ENCODE measurements at regions not wholly inside any gene's neighbourhood (a gene's known extent, or its start where the extent isn't known, plus 50 kb on each side); places are given as distances from the start of the nearest gene placed in this dataset.

DNA sequence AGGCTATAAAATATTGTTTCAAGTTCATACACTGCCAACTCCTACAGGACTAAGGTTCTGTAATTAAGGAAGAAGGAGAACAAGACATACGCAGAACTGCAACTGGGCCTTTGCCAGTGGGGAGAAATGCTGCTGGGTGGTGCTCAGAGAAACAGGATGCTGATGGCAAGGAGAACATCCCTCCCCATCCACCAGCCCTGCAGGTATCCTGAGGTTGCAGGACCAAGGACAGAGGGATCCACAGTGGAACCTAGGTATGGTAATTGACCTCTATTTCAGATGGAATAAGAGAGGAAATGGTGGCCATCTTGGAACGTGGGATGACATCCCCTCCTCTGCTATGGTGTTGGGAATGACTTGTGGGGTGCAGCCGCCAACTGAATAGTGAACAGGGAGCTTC, 206.3 kb upstream of the S1PR3 start:
- Histone ChIP-seq H3K4me3 (ENCODE audit: insufficient read depth, low read length, poor library complexity, severe bottlenecking) (no peak overlapping the region), H3K9ac (ENCODE audit: low read length) (no peak overlapping the region), H4K20me1 (ENCODE audit: low read depth, low read length) (no peaks in the 10 kb centered on the region), H3K36me3 (ENCODE audit: low read length) (no peaks in the 10 kb centered on the region), H3K9me2 (replicated peaks; ENCODE audit: insufficient read depth, low read length) (no peaks in the 10 kb centered on the region), H3K4me2 (ENCODE audit: low read depth, low read length, poor library complexity, severe bottlenecking) (no peak overlapping the region), H3K9me3 (ENCODE audit: insufficient read depth, low read length) (no peaks in the 10 kb centered on the region), H3K27me3 (ENCODE audit: low read length) (no peaks in the 10 kb centered on the region), H3K27ac (ENCODE audit: low read depth, low read length) (no peak overlapping the region), H3K79me2 (ENCODE audit: insufficient read depth, low read length) (no peaks in the 10 kb centered on the region), H3F3A (ENCODE audit: insufficient read depth) (no peaks in the 10 kb centered on the region), H2AFZ (ENCODE audit: low read depth, low read length, severe bottlenecking) (no peak overlapping the region)
- TF ChIP-seq EZH2phosphoT487 (conservative IDR thresholded peaks at IDR 0.05; ENCODE audit: low read length) (no peak), CTCF (IDR thresholded peaks at IDR 0.05; ENCODE audit: insufficient read depth, low read length, poor library complexity, severe bottlenecking) (no peak)

DNA sequence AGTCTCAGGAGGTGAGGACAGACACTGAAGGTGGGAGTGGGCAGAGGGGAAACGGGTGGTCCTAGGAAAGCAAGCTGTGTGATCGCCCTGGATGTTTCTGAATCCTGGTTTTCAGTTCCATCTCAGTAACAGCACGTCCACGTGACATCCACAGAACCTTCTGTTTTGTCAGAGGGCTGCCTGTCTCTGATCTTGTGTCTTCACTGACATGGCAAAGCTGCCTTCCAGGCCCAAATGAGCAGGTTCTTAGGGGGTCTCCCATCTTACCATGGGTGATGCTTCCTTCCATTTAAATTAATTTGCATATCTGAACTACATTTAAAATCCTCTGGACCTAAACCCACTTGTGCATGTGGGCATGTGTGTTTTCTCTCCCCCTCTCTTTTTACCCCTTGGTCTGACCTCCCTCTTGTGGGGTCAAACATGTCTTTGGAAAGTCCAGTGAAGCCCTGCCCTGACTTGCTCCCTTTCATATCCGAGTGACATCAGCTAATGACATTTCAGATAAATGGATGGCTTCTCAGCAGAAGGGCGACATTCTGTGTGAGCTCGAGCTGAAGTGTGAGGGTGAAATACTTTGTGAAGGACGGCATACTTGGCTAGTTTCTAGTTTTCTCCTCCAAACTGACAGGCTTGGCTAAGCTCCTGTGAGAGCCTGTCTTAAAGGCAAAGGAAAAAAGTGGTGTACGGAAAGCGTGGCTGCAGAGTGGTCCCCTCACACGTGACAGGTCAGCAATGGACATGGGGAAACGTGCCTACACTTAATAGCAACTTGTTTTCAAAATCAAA, 204.8 kb upstream of the S1PR3 start:
- Histone ChIP-seq H3K9ac (ENCODE audit: low read length) (no peak overlapping the region), H3K36me3 (ENCODE audit: low read length) (no peaks in the 10 kb centered on the region), H3K9me3 (ENCODE audit: insufficient read depth, low read length) (no peaks in the 10 kb centered on the region), H3F3A (ENCODE audit: insufficient read depth) (no peaks in the 10 kb centered on the region), H3K4me2 (ENCODE audit: low read depth, low read length, poor library complexity, severe bottlenecking) (no peak overlapping the region), H3K27ac (ENCODE audit: low read depth, low read length) (no peak overlapping the region), H4K20me1 (ENCODE audit: low read depth, low read length) (no peaks in the 10 kb centered on the region), H3K27me3 (ENCODE audit: low read length) (no peaks in the 10 kb centered on the region), H3K9me2 (replicated peaks; ENCODE audit: insufficient read depth, low read length) (no peaks in the 10 kb centered on the region), H3K4me3 (ENCODE audit: insufficient read depth, low read length, poor library complexity, severe bottlenecking) (no peak overlapping the region), H2AFZ (ENCODE audit: low read depth, low read length, severe bottlenecking) (no peak overlapping the region), H3K79me2 (ENCODE audit: insufficient read depth, low read length) (no peaks in the 10 kb centered on the region)
- TF ChIP-seq EZH2phosphoT487 (conservative IDR thresholded peaks at IDR 0.05; ENCODE audit: low read length): no peak

GRCh38 chr9:88789785-88790184, 201.5 kb upstream of the S1PR3 start:
- no peak overlapping the region for H3K4me3 ChIP-seq (ENCODE audit: insufficient read depth, low read length, poor library complexity, severe bottlenecking)
- no peaks in the 10 kb centered on the region for H3K79me2 ChIP-seq (ENCODE audit: insufficient read depth, low read length)
- no peak overlapping the region for H3K9ac ChIP-seq (ENCODE audit: low read length)
- H3K27ac ChIP-seq (ENCODE audit: low read depth, low read length): no peak overlapping the region
- H2AFZ ChIP-seq (ENCODE audit: low read depth, low read length, severe bottlenecking): no peak overlapping the region
- H3K9me2 ChIP-seq (replicated peaks; ENCODE audit: insufficient read depth, low read length): no peaks in the 10 kb centered on the region
- no peaks in the 10 kb centered on the region for H3K36me3 ChIP-seq (ENCODE audit: low read length)
- H3K4me2 ChIP-seq (ENCODE audit: low read depth, low read length, poor library complexity, severe bottlenecking): no peak overlapping the region
- no peaks in the 10 kb centered on the region for H3F3A ChIP-seq (ENCODE audit: insufficient read depth)
- no peaks in the 10 kb centered on the region for H4K20me1 ChIP-seq (ENCODE audit: low read depth, low read length)
- H3K27me3 ChIP-seq (ENCODE audit: low read length): no peaks in the 10 kb centered on the region
- no peaks in the 10 kb centered on the region for H3K9me3 ChIP-seq (ENCODE audit: insufficient read depth, low read length)
- TF ChIP-seq EZH2phosphoT487 (conservative IDR thresholded peaks at IDR 0.05; ENCODE audit: low read length): no peak
- no peak for TF ChIP-seq CTCF (IDR thresholded peaks at IDR 0.05; ENCODE audit: insufficient read depth, low read length, poor library complexity, severe bottlenecking)

GRCh38 chr9:88791105-88791805, 200.0 kb upstream of the S1PR3 start:
- Histone ChIP-seq H3K27me3 (ENCODE audit: low read length) (no peaks in the 10 kb centered on the region), H3K4me2 (ENCODE audit: low read depth, low read length, poor library complexity, severe bottlenecking) (no peak overlapping the region), H3K79me2 (ENCODE audit: insufficient read depth, low read length) (no peaks in the 10 kb centered on the region), H2AFZ (ENCODE audit: low read depth, low read length, severe bottlenecking) (no peak overlapping the region), H3K9me3 (ENCODE audit: insufficient read depth, low read length) (no peaks in the 10 kb centered on the region), H3K36me3 (ENCODE audit: low read length) (no peaks in the 10 kb centered on the region), H3K9me2 (replicated peaks; ENCODE audit: insufficient read depth, low read length) (no peaks in the 10 kb centered on the region), H3K27ac (ENCODE audit: low read depth, low read length) (no peak overlapping the region), H3K9ac (ENCODE audit: low read length) (no peak overlapping the region), H4K20me1 (ENCODE audit: low read depth, low read length) (no peaks in the 10 kb centered on the region), H3K4me3 (ENCODE audit: insufficient read depth, low read length, poor library complexity, severe bottlenecking) (no peak overlapping the region), H3F3A (ENCODE audit: insufficient read depth) (no peaks in the 10 kb centered on the region)
- TF ChIP-seq CTCF (IDR thresholded peaks at IDR 0.05; ENCODE audit: insufficient read depth, low read length, poor library complexity, severe bottlenecking): no peak
- TF ChIP-seq EZH2phosphoT487 (conservative IDR thresholded peaks at IDR 0.05; ENCODE audit: low read length): no peak

Measured in SU-DHL-6 (cell line).